ENCODE measurements at regions not wholly inside any gene's neighbourhood (a gene's known extent, or its start where the extent isn't known, plus 50 kb on each side); places are given as distances from the start of the nearest gene placed in this dataset.

- TF ChIP-seq GATA1 (IDR thresholded peaks at IDR 0.05; ENCODE audit: low read depth, low read length), result no peak
- TF ChIP-seq POLR2A (IDR thresholded peaks at IDR 0.05; ENCODE audit: low read length), result no peak
- no peak for DNase-seq
Measured at GRCh38 chr18:75896865-75897264, 469.4 kb upstream of the SMIM21 start.

GRCh38 chr18:75895135-75895534 lies 467.6 kb upstream of the SMIM21 start:
- DNase-seq, result no peak
- no peak for TF ChIP-seq GATA1 (IDR thresholded peaks at IDR 0.05; ENCODE audit: low read depth, low read length)

GRCh38 chr18:75884728-75885127 lies 457.2 kb upstream of the SMIM21 start:
- TF ChIP-seq POLR2A (IDR thresholded peaks at IDR 0.05; ENCODE audit: low read length) (no peak), GATA1 (IDR thresholded peaks at IDR 0.05; ENCODE audit: low read depth, low read length) (no peak)
- DNase-seq, result peak in 1 of 2 experiments; percentile 5

- no peak for DNase-seq
- no peak for TF ChIP-seq GATA1 (IDR thresholded peaks at IDR 0.05; ENCODE audit: low read depth, low read length)
- TF ChIP-seq POLR2A (IDR thresholded peaks at IDR 0.05; ENCODE audit: low read length), result no peak
Measured at GRCh38 chr18:75880925-75881504, 453.5 kb upstream of the SMIM21 start.

GRCh38 chr18:75880266-75880665 lies 452.8 kb upstream of the SMIM21 start:
- TF ChIP-seq POLR2A (IDR thresholded peaks at IDR 0.05; ENCODE audit: low read length), result no peak
- no peak for TF ChIP-seq GATA1 (IDR thresholded peaks at IDR 0.05; ENCODE audit: low read depth, low read length)
- DNase-seq, result no peak

- no peak for DNase-seq
- TF ChIP-seq GATA1 (IDR thresholded peaks at IDR 0.05; ENCODE audit: low read depth, low read length) (no peak), POLR2A (IDR thresholded peaks at IDR 0.05; ENCODE audit: low read length) (no peak)
Measured at GRCh38 chr18:75879196-75879595, 451.7 kb upstream of the SMIM21 start.

- TF ChIP-seq POLR2A (IDR thresholded peaks at IDR 0.05; ENCODE audit: low read length) (no peak), GATA1 (IDR thresholded peaks at IDR 0.05; ENCODE audit: low read depth, low read length) (no peak)
- DNase-seq, result no peak
Measured at GRCh38 chr18:75875559-75875958, 448.1 kb upstream of the SMIM21 start.

- no peak for DNase-seq
- TF ChIP-seq POLR2A (IDR thresholded peaks at IDR 0.05; ENCODE audit: low read length), result no peak
- TF ChIP-seq GATA1 (IDR thresholded peaks at IDR 0.05; ENCODE audit: low read depth, low read length), result no peak
Measured at GRCh38 chr18:75874401-75875089, 447.0 kb upstream of the SMIM21 start.

GRCh38 chr18:75871596-75871995 lies 444.1 kb upstream of the SMIM21 start:
- TF ChIP-seq GATA1 (IDR thresholded peaks at IDR 0.05; ENCODE audit: low read depth, low read length) (no peak), POLR2A (IDR thresholded peaks at IDR 0.05; ENCODE audit: low read length) (no peak)
- no peak for DNase-seq

GRCh38 chr18:75869162-75869561 lies 441.7 kb upstream of the SMIM21 start:
- DNase-seq, result no peak
- TF ChIP-seq POLR2A (IDR thresholded peaks at IDR 0.05; ENCODE audit: low read length) (no peak), GATA1 (IDR thresholded peaks at IDR 0.05; ENCODE audit: low read depth, low read length) (no peak)

DNA sequence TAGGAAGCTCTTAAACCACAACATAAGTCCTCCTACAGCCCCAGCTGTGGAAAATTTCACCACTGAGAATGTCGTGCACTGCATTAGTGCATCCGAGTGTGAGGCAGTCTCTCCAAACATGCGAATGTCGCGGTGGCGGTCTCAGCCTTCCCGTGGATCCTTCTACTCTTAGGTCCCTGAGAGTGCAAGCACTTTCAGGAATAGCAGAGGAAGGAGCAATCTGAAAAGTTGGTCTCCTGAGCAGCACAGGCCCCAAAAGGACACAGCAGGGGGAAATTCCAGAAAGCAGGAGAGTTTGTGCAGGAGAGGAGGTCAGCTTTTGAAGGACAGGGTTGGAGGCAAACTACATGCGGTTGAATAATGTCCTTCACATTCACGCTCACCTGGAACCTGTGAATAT lies 440.5 kb upstream of the SMIM21 start:
- TF ChIP-seq GATA1 (IDR thresholded peaks at IDR 0.05; ENCODE audit: low read depth, low read length) (no peak), POLR2A (IDR thresholded peaks at IDR 0.05; ENCODE audit: low read length) (no peak)
- no peak for DNase-seq

GRCh38 chr18:75865639-75866038 lies 438.1 kb upstream of the SMIM21 start:
- DNase-seq, result no peak
- TF ChIP-seq GATA1 (IDR thresholded peaks at IDR 0.05; ENCODE audit: low read depth, low read length), result no peak
- no peak for TF ChIP-seq POLR2A (IDR thresholded peaks at IDR 0.05; ENCODE audit: low read length)

DNA sequence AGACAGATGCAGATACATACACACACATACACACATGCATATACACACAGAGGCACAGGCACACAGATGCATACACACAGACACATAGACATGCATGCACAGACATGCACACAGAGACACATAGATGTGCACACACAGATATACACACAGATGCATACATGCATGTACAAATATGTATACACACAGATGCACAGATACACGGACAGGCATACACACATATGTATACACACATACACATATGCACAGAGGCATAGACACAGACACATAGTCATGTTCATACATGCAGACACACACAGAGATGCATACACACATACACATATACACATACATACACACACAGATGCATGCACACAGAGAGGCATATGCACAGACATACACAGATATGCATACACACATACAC lies 437.3 kb upstream of the SMIM21 start:
- DNase-seq, result no peak

GRCh38 chr18:75863696-75864095 lies 436.2 kb upstream of the SMIM21 start:
- no peak for DNase-seq
- TF ChIP-seq GATA1 (IDR thresholded peaks at IDR 0.05; ENCODE audit: low read depth, low read length) (no peak), POLR2A (IDR thresholded peaks at IDR 0.05; ENCODE audit: low read length) (no peak)

More for the DNA sequence above, 437.3 kb upstream of the SMIM21 start:
- no peak for TF ChIP-seq POLR2A (IDR thresholded peaks at IDR 0.05; ENCODE audit: low read length)
- no peak for TF ChIP-seq GATA1 (IDR thresholded peaks at IDR 0.05; ENCODE audit: low read depth, low read length)

DNA sequence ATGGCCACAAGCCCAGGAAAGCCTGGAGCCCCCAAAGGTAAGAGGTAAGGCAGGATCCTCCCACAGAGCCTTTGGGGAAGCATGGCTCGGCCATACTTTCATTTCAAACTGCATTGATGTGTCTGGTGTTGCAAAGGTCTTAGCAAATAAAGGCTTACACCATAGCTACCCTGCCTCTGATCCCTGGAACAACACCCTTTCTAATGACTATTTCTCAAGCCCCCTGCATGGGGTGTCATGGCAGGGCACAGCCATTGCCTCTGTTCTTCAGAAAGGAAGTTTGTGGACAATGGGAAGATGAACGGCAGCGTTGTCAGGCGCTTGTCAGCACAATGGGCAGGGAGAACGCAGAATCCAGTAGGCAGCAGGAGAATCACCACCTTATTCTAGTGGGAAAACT lies 435.0 kb upstream of the SMIM21 start:
- TF ChIP-seq GATA1 (IDR thresholded peaks at IDR 0.05; ENCODE audit: low read depth, low read length) (no peak), POLR2A (IDR thresholded peaks at IDR 0.05; ENCODE audit: low read length) (no peak)

More for the DNA sequence above, 435.0 kb upstream of the SMIM21 start:
- DNase-seq, result no peak
